T-helper 2 cell (primary cell): ENCODE measurements at regions not wholly inside any gene's neighbourhood (a gene's known extent, or its start where the extent isn't known, plus 50 kb on each side); places are given as distances from the start of the nearest gene placed in this dataset.
"Not testable (repeated sequence)": the region's sequence is repeated elsewhere in the genome, so short reads cannot be mapped to it uniquely, and the experiment has no call there.

Experiments
- DNase-seq, 5 experiments: peaks; one replicate each; pipeline versions ENCODE4 v3.0.0 to v3.0.0-alpha.2; 2012 to 2022

DNA sequence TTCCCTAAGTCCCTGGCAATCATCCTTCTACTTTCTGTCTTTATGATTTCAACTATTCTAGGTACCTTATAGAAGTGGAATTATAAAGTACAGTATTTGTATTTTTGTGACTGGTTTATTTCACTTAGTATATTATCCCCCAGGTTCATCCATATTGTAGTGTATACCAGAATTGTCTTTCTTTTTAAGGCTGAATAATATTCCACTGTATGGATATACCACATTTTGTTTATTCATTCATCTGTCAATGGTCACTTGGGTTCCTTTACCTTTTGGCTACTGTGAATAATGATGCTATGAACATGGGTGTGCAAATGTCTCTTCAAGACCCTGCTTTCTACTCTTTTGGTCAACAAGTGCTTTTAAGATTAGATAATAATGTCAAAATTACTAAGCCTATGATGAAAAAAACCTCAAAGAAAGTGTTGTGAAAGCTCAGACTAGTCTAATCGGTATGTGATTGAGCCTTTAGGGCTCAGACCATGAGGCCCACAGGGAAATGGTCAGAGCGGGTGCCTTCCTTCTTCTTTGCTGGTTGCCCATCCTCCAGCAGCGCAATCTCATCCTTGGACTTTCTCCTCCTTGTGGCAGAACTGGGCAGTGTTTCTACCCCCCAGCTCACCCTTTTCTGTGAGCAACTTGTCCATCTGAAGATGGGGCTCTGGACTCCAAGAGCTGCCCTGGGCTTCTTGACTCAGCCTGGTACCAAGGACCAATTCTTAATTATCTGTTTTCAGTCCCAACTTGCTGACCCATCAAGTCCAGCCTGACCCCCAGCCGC is 105.4 kb downstream of the TTC8 start:
- DNase-seq: no peak

DNA sequence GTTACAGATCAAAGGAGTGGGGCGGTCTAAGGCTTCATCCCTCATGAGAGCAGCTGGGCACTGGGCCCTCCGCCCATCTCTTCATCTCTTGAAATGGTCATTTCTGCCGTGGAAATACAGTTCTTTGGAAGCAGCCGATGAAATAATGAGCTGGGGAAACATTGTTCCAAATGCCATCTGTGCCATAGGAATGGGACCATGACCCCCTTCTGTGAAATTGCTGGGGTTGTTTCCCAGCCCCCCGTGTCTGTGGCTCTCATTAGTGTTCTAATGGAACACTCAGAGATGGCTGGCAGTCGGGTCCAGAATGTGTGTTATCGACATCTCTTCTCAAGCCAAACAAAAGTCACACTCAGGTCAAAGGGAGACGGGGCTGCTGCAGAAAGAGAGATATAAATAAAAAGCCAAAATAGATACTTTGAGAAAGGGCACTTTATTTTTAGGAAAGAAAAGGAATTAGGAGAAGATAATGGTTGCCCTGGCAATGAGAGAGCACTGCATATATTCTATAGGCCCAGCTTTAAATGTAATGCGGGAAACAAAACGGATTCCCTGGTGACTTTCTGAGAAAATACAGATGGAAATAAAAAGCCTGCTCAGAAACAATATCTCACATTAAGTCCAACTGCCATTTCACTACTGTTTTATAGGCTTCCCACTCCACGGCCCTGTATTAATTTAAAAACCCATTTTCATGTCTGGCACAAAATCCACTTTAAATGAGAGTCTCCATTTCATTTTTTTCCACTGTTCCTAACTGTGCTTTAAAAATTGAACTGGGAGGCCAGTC is 107.1 kb downstream of the TTC8 start:
- no peak for DNase-seq

DNA sequence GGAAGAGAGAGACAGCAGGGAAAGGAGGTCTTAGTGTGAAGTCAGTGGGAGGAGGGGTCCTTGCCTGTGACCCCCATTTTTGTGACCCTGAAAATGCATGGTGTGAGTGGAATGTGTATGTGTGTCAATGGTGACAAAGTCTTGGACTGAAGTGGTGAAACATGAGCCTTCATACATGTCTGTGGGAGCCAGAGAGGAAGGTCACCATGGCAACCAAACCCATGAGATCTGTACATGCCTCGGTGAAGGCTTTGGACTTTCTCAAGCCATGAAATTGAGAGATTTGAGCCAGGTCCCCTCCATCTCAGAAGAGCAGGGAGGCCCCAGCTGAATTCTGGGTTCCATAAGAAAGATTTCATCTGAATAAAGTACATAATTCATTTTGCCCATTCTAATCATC is 108.7 kb downstream of the TTC8 start:
- DNase-seq: no peak

DNA sequence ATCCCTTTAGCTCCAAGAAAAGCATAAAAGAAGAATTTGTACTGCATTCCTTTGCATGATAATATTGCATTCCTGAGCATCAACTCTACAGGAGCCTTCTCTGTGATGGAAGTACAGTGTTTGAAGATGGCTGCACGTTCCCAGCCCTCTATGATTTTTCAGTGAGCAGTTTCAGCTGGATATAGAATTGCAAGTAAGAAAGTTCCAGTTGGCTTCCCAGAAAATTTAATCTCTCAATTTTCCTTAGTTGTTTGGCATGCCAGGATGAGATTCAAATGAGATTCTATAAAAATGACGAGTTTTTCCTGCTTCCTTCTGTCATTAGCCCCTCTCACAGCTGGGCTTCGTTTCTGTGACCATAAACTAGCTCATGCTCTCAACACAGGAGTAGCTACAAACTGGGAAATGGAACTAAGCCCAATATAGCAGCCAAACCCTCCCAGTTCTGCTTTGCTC is 109.9 kb downstream of the TTC8 start:
- no peak for DNase-seq

DNA sequence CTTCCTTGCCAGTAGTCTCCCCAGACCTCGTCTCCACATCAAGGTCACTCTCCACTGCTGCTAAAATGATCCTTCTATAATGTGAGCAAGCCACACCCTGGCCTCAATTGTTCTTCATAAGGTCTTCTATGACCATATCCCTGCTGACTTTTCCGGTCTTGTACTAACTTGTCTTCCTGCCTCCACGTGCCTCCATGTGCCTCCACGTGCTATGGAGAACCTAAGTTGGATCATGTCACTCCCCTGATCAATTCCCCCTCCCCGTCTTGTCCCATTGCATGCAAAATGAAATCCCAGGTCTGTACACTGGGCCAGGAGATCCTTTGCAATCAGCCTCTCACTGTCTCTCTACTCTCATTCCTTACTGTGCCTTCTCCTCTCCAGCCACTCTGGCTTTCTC is 110.6 kb downstream of the TTC8 start:
- no peak for DNase-seq

DNA sequence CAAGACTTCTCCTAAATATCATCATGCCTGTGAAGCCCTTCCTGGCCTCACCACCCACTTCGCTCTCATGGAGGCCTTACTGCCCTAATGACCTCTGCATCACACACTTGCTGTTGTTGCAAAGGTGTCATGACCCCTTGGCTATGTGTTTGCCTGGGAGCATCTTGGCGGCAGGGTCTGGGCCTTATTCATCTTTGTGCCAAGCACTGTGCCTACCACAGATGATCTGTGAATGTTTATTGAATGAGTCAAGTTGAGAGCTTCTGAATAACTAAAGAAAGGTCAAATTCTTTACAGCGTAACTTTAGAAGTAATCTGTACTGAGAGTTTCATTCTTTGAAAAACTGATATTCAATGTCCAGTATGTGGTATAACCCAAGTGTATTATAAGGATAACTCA is 113.3 kb downstream of the TTC8 start:
- no peak for DNase-seq

DNA sequence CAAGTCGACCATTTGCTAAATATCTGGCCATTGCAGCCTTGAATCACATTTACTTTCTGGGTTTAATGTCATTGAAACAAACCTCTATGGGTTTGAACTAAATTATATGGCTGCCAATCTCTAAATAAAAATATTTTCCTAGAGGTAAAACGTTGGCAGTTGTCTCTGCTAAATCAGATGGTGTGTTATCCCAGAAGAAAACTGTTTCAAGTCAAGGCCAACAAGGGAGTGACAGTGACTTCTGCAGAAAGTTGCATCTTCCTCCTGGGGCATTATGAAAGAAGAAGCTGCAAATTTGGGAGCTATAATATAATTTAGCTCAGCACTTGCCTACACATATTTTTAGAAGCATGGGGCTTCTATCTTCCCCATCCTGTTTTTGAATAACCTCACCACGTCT is 116.2 kb downstream of the TTC8 start:
- no peak for DNase-seq

DNA sequence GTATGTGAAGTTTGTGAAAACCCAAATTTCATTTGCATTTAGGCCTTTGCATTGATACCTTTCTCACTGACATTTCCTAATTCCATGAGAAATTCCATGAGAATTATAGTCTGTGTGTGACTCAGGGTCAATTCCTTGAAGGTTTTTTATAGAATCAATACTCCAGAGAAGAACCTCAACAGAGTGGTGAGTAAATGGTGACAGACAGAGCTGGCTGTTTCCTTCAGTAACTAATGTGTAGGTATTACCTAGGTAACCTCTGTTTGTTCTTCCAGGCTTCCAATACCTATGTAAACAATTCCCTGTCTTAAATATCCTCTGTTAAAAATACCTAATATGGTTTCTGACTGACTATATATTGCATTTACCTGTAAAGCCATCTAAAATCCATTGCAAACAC is 117.0 kb downstream of the TTC8 start:
- no peak for DNase-seq

DNA sequence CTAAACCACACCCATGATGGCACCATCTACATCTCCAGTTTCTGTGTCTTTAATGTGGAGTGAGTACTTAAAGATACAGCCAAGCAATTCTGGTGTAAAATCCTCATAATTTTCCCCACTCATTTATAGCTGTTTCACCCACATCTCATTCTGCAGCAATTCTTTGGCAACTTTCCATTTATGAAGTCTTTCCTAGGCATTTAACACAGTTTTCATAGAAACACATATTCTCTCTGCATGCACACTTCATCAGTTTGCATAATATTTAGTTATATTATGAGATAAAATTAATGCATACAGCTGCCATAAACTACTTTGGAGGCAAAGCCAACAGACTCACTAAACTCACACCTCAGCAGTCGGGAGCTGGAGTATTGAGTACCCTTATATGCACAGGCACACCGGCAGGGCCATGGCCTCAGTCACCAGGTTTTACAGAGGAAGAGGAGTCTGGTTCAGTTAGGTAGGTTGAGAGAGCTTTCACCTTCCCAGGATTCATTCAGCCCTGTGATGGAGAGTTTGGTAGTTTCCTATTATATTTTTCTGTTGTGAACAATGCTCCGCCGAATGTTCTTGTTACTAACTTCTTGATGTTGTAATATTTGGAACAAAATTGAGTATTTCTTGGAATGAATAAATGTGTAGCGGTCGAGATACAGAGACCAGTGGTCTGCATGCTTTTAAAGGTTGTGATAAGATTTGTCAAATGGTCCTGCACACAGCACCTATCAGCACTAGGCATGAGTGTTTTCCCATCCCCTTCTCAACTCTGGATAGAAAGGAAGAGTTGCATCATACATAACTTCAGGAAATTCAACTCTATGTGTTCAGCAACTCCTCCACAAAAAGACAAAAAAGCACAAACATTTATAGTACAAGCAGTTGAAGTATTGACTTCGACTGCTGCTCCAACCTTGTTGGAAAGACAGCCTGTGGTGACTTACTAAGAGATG is 123.5 kb downstream of the TTC8 start:
- no peak for DNase-seq

DNA sequence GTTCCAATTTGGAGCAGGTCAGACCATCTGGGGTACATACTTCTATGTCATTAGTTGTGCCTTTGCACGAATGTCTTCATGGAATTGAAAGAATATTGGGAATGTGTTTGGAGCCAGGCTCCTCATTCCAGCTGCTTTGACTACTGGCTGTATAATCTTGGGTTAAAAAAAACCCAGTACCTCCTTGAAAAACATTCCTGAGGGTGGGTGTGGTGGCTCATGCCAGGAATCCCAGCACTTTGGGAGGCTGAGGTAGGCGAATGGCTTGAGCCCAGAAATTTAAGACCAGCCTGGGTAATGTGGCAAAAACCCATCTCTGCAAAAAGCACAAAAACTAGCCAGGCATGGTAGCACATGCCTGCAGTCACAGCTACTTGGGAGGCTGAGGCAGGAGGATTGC is 125.6 kb downstream of the TTC8 start:
- DNase-seq: no peak

DNA sequence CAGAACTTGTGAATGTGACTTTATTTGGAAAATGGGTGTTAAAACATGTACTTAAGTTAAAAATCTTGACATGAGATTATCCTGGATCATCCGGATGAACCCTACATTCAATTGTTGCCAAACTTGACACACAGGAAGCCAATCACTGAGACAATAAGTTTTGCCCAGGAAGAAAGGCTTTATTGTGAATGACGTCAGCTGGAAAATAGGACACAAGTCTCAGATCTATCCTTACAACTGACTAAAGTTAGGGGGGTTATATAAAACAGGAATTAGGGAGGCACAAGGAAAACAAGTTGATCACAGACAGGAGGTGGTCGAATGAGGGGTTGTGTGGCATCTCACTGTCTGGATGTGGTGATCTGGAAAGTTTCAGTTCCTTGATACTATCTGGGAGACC is 126.9 kb downstream of the TTC8 start:
- DNase-seq: no peak

DNA sequence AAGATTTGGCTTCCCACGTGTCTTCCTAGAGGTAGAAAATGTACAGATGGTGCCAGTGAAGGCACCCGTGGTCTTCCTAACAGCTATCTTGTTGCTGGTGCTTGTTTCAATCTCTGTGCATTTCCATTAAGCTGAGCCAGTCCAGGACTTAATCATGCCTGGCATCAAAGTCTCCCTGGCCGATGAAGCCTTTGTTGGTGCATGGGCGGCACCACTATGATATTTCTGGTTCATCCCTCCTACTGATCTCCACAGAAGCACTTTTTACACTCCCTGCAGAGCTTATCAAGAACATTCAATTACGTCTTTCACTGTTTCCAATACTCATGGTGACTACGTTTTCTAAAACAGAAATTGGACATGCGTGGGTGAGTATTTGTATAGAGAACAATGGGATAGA is 128.4 kb downstream of the TTC8 start:
- no peak for DNase-seq

DNA sequence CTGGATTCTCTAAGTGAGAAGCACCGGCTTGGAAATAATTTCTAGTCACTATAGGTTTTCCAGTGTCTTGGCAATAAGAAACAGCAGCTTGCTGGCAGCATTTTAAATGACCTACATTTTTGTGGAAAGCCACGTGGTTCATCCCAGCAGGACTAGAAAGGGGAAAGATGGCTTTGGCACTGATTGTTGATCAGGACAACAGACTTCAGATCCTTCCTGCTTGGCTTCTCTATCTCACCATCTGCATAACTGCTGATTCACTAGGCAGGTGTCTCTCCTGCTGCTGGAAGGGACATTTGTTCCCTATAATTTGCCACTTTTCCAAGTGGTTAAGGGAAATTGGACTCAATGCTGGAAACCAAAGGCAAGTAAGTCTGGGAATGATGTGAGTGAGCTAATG is 131.0 kb downstream of the TTC8 start:
- no peak for DNase-seq

DNA sequence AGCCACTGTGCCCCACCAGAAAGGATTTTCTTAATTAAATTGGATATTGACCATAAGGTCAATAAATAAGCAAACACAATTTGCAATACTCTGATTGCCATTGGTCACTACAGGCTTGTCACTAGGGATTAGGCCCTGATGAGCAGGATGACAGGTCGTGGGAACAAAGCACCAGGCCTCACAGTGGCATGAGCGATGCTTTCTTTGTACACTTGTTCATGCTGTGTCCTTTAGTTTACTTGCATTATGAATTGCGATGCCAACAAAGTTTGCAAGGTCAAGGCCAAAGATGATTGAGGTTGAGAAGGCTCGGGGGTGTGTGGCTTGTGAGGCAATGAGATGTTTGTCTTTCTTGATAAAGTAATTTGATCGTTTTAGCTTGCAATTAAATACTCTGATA is 136.0 kb downstream of the TTC8 start:
- DNase-seq: no peak

DNA sequence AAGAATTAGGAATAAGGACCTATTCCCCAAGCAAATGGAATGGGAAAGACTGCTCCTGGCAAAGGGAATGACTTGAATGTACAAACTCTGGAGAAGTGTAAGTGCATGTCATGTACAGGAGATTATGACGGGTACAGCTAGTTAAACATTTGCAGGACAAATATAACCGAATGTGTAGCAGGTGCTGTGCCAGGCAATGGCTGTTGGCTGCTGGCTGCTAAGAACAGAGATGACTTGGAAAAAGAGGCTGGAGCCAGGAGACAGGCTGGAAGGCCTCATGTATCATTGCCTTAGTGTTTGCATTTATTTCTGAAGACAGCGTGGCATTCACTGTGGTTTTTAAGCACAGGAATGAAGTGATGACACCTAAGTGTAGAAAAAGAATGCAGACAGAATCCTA is 136.8 kb downstream of the TTC8 start:
- no peak for DNase-seq

DNA sequence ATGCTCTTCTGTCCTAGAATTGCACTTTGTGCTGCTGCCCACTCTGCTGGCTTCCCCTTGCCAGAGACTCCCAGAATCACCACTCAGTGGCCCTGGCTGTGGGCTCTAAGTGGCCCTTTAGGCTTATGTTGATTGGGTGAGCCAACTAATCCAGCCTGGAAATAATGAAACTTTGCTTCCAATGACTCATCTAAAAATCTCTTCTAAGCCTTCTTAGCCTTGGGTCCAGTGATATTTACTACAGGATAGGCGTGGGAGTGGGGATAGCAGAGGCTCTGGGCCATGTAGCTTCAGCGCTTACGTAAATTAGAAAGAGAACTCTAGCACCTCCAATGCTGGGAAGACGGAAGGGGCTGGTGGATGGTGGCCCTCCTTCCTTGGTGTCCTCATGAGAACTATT is 137.9 kb downstream of the TTC8 start:
- no peak for DNase-seq

DNA sequence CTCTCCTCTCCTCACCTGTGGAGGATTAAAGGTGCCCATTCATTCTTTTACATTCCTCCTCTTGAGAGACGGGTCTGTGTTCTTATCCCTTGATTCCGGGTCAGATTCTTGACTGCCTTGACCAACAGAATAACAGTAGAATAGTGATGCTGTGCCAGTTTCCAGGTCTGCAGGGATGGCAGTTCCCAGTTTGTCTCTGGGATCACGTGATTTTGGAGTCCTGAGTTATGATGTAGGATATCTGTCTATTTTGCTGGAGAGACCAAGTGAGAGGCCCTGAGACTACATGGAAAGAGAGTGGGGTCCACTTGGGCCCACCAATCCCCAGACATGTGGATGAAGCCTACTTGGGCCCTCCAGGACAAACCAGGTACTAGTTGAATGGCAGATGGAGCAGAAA is 142.8 kb downstream of the TTC8 start:
- DNase-seq: no peak

DNA sequence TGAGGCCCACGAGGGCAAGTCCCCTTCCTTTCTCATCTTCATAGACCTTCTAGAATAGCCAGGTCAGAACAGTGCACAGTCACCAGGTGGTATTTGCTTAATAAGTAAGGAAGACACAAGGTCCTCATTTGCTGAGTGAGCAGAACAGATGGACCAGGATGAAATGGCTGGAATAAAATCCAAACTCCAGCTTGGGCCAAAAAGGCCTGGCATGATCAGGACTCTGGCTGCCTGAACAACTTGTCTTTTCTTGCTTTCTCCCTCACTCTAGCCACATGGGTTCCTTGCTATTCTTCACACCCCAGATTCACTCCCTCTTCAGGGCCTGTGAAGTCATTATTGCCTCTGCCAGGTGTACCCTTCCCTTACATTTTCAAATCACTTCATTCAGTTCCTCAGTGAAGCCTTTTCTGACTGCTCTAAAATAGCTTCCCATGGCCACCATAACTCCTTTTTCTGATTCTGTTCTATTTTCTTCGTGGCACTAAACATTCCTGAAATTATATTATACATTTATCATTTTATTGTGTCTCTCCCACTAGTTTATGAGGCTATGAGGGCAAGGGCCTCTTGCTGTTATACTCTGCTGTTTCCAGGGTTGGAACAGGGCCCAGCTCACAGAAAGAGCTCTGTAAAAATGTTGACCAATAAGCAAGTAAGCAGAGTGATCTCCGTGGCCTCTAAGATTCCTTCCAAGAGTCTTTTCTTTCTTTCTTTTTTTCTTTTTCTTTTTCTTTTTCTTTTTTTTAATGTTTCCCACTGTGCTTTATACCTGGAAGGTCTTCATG is 150.8 kb downstream of the TTC8 start:
- DNase-seq: no peak

DNA sequence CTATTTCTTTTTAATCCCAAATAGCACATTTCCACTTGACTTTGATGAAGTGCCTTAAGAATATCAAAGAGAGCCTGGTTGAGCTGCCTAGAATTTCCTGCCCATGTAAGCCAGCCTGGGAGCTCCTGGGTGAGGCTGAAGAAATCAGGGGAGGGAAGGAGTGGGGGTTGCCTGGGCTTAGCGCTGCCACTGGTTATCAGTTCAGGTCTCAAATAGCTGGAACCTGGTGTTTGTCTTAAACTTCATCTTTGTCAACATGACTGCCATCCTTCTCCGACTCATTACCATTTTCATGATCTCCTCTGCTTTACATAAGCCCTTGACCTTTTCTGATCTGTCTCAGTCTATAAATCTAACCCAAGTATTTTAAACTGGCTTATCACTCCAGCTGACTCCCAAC is 151.5 kb downstream of the TTC8 start:
- DNase-seq: no peak

DNA sequence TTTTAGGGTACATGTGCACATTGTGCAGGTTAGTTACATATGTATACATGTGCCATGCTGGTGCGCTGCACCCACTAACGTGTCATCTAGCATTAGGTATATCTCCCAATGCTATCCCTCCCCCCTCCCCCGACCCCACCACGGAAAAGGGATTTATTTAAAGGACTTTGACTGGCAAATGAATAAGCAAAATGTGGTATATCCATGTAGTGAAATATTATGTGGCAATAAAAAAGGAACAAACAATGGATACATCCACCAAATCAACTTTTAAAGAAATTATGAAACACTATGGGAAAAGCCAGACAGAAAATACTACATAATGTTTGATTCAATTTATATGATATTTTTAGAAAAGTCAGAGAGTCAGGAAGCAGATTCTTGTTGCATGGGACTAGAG is 156.5 kb downstream of the TTC8 start:
- not testable (repeated sequence) for DNase-seq

DNA sequence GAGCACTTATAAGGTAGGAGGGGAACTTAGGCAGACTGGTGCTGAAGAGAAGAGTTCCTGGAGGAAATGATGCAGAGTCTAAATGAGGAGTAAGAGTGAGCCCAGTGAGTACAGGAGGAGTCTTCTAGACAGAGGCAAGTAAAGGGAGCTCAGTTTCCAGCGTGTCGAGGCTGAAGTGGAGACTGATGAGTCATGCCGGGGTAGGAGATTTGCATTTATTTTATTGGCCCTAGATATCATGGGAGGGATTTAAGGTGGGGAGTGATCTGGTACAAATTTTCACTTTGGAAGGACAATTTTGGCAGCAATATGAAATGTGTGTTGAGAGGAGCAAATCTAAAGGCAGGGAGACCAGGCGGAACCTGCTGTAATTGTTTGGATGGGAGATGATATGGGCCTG is 157.5 kb downstream of the TTC8 start:
- DNase-seq: no peak

DNA sequence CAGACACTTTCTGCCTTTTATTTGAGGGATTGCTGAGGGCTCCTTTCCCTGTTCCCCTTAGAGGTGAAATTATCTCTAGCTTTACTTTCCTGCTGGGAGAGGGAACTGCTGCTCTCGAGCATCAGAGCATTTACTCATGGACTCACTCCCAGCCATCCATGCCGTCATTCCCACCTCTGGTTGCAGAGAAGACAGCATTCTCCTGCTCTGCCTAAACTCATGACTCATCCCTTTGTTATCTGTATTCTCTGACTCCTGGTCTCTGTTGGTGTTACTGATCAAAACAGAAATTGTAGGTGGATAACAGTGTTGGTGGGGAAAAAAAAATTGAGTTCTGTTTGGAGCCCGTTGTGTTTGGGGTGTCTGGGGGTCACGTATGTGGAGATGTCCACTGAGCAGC is 159.3 kb downstream of the TTC8 start:
- no peak for DNase-seq
